Spleen (tissue), 11 donors: ENCODE measurements at regions not wholly inside any gene's neighbourhood (a gene's known extent, or its start where the extent isn't known, plus 50 kb on each side); places are given as distances from the start of the nearest gene placed in this dataset.

ENCODE experiments used
- DNase-seq: peaks from one replicate; pipeline ENCODE4 v3.0.0-alpha.2; 2020
- H3K27ac ChIP-seq, 8 donors: fragments of 200-600 bp; sonication (generic) in 7 of 8; 1 replicate in 4 of 8; 2 replicates in 4 of 8; pipeline versions ENCODE4 v1.5.0 to v1.8.0; 2016 to 2021; ENCODE audit warnings: inconsistent platforms in 4 of 8, mild to moderate bottlenecking in 4 of 8, moderate library complexity in 1 of 8
- H3K27me3 ChIP-seq, 7 donors: fragments of 200-600 bp; sonication (generic) in 6 of 7; replicated peaks in 1 of 7; 1 replicate in 4 of 7; 2 replicates in 3 of 7; pipeline versions ENCODE4 v1.5.0 to v1.8.0; 2016 to 2021; ENCODE audit warnings: inconsistent platforms in 3 of 7, mild to moderate bottlenecking in 1 of 7
- H3K36me3 ChIP-seq, 6 donors: fragments of 200-600 bp; sonication (generic) in 5 of 6; 1 replicate in 4 of 6; 2 replicates in 2 of 6; pipeline versions ENCODE4 v1.5.0 to v1.8.0; 2016 to 2021; ENCODE audit warnings: inconsistent platforms in 2 of 6
- H3K4me1 ChIP-seq, 6 donors: fragments of 200-600 bp; sonication (generic) in 5 of 6; 1 replicate in 3 of 6; 2 replicates in 3 of 6; pipeline versions ENCODE4 v1.5.0 to v1.8.0; 2016 to 2021; ENCODE audit warnings: inconsistent platforms in 3 of 6
- H3K4me3 ChIP-seq, 8 donors: fragments of 200-600 bp; sonication (generic) in 7 of 8; 1 replicate in 4 of 8; 2 replicates in 4 of 8; pipeline versions ENCODE4 v1.5.0 to v1.8.0; 2016 to 2021; ENCODE audit warnings: inconsistent platforms in 4 of 8, mild to moderate bottlenecking in 4 of 8, moderate library complexity in 2 of 8
- H3K9me3 ChIP-seq, 8 donors: fragments of 200-600 bp; sonication (generic) in 7 of 8; 1 replicate in 4 of 8; 2 replicates in 4 of 8; pipeline versions ENCODE4 v1.5.0 to v1.8.0; 2016 to 2021; ENCODE audit warnings: inconsistent platforms in 4 of 8
- POLR2A ChIP-seq, 3 donors: fragments of 450-650 bp; IDR thresholded peaks; one replicate each; pipeline ENCODE4 v1.5.1; 2017; ENCODE audit warnings: antibody characterized with exemption in 3 of 3, mild to moderate bottlenecking in 1 of 3
- POLR2AphosphoS5 ChIP-seq, 3 donors: sonication (generic); formaldehyde crosslinking; IDR thresholded peaks; one replicate each; pipeline ENCODE4 v1.5.1; 2017; ENCODE audit warnings: antibody characterized with exemption in 3 of 3
- WGBS, 5 donors: extraction: QIAGEN DNeasy Blood & Tissue Kit in 3 of 5; methylation state at CpG; one replicate each; pipeline versions ENCODE4 v1.1.5 to v1.1.7; 2013 to 2018; 5-methylcytosine and 5-hydroxymethylcytosine counted together
- intact Hi-C: fragments of 100-400 bp; cut with DNase I; formaldehyde crosslinking; loops from one replicate; pipeline ENCODE4 v1.15.0; 2023; ENCODE audit warnings: low total_unique reads
- TF ChIP-seq, protein P1 (sequence below), 11 experiments: fragments of 200-600 bp in 7 of 11; fragments of 450-650 bp in 4 of 11; sonication (generic) in 4 of 11; IDR thresholded peaks in 8 of 11; conservative IDR thresholded peaks in 3 of 11; 1 replicate in 7 of 11; 2 replicates in 4 of 11; pipeline versions ENCODE4 v1.4.0 to v1.8.0; 2016 to 2021; ENCODE audit warnings: antibody characterized with exemption in 11 of 11, inconsistent platforms in 4 of 11, mild to moderate bottlenecking in 1 of 11
- donor health status: healthy with polysubstance abuse.
- donor health status: DM: no; HTN: no; CAD: no; lungs with moderate emphysema.
- donor health status: DM: no; HTN: no; CAD: no.
- donor health status: Bipolar disorder and iron deficiency.
- donor health status: healthy.
- donor health status: DM: no; HTN: no; CAD: no.
- donor health status: DM: yes; HTN: yes; CAD: no.

DNA sequence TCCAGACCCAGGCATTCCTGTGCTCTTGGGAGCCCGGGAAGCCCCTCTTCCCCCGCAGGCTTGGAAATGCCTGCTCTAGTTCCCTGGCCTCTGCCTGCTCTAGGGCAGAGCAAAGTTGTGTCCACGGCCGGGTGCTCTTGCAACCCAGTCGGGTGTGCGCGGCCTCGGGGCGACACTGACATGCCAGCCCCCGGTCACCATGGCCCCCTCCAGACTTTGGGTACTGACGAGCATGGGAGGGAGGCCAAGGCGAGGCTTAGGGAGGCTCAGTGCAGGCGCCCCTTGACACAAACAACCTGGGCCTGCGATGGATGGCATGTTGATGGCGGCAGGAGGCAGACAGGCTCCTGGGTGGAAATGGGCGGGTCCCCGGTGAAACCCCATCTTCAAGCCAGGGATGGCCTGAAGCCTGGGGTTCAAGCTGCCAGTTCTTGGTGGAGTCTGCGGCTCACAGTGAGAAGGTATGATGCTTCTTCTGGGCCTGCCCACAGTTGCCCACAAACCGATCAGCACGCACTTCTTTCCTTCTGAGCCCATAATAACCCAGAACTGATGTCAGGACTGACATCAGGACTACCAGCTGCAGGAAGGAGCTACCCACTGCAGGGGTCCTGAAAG, 689.9 kb downstream of the DSC3 start:
- no peaks in the 10 kb centered on the region for H3K27me3 ChIP-seq
- no peaks in the 10 kb centered on the region for H3K4me1 ChIP-seq
- intact Hi-C loops, result no loop called here
- no peak for TF ChIP-seq POLR2AphosphoS5 (IDR thresholded peaks at IDR 0.05)
- TF ChIP-seq, protein P1, sequence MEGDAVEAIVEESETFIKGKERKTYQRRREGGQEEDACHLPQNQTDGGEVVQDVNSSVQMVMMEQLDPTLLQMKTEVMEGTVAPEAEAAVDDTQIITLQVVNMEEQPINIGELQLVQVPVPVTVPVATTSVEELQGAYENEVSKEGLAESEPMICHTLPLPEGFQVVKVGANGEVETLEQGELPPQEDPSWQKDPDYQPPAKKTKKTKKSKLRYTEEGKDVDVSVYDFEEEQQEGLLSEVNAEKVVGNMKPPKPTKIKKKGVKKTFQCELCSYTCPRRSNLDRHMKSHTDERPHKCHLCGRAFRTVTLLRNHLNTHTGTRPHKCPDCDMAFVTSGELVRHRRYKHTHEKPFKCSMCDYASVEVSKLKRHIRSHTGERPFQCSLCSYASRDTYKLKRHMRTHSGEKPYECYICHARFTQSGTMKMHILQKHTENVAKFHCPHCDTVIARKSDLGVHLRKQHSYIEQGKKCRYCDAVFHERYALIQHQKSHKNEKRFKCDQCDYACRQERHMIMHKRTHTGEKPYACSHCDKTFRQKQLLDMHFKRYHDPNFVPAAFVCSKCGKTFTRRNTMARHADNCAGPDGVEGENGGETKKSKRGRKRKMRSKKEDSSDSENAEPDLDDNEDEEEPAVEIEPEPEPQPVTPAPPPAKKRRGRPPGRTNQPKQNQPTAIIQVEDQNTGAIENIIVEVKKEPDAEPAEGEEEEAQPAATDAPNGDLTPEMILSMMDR (IDR thresholded peaks at IDR 0.05 in 8 of 11, conservative IDR thresholded peaks at IDR 0.05 in 3 of 11), result no peak
- TF ChIP-seq POLR2A (IDR thresholded peaks at IDR 0.05), result no peak
- H3K27ac ChIP-seq, result no peak overlapping the region
- H3K36me3 ChIP-seq, result no peaks in the 10 kb centered on the region
- peaks cover 0 to 11% (median 5%) of the 10 kb centered on the region in 8 donors for H3K9me3 ChIP-seq
- H3K4me3 ChIP-seq, result no peak overlapping the region
- WGBS, 5 donors, result 92 to 96% (median 93%) methylated on average over 13 to 20 of the region's 20 CpGs
- peak; percentile 61 for DNase-seq

DNA sequence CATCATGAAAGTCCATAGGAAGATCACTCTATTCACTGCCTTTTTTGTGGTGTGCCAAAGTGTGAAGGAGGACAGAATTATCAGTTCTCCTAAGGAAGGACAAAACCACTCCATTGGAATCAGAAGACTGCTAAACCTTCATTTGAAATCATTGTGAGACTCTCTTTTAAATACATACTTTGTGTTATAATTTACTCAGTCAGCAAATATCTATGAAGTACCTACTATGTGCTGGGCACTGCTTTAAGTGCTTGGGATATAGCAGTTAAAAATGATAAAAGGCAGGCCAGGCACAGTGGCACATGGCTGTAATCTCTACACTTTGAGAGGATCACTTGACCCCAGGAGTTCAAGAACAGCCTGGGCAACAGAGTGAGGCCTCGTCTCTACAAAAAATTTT, 692.3 kb downstream of the DSC3 start:
- intact Hi-C loops, result no loop called here
- DNase-seq, result no peak
- H3K27ac ChIP-seq, result no peak overlapping the region
- no peaks in the 10 kb centered on the region for H3K36me3 ChIP-seq
- 43 to 80% (median 46%) methylated on average over 1 of the region's 1 CpG for WGBS, 5 donors
- H3K9me3 ChIP-seq, result peaks cover 0 to 22% (median 12%) of the 10 kb centered on the region in 8 donors
- H3K4me1 ChIP-seq, result no peaks in the 10 kb centered on the region
- H3K27me3 ChIP-seq, result no peaks in the 10 kb centered on the region
- TF ChIP-seq POLR2A (IDR thresholded peaks at IDR 0.05) (no peak), POLR2AphosphoS5 (IDR thresholded peaks at IDR 0.05) (no peak)
- TF ChIP-seq, protein P1 (IDR thresholded peaks at IDR 0.05 in 8 of 11, conservative IDR thresholded peaks at IDR 0.05 in 3 of 11), result no peak
- no peak overlapping the region for H3K4me3 ChIP-seq

DNA sequence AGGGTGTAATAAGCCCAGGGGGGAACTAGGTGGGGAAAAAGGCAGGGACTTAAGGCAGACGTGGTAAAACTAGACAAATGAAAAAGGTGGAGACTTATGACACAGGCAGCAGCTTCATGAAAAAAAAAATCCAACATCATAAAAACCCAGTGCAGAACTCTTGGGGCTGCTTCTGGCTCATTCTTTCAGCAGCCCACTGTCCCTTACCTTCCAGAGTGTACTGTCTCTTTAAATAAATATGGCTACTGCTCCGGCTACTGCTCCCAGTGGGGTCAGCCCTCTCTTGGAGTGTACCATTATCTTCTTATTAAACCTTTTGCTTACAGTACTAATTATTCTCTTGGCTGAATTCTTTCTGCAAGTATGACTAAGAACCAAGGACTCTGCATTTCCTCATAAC, 699.5 kb downstream of the DSC3 start:
- 43 to 79% (median 58%) methylated on average over 2 of the region's 2 CpGs for WGBS, 5 donors
- DNase-seq, result no peak
- H3K4me1 ChIP-seq, result no peaks in the 10 kb centered on the region

DNA sequence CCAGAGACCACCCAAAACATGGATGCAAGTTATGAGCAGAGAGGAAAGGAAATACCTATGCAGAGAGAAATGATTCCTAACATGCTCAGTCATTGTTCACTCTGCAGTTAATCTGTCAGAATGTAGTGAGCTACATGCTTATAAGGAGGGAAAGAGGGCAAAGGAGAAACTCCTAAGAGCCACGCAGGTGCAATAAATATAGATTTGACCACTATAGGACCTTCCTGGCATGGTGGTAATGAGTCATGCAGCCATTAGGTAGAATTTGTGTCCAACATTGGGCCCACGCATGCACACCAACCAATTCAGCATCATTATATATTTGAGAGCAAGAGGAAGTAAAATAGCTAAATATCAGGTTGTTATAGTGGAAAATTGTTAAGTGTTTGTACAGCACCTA, 699.9 kb downstream of the DSC3 start:
- Histone ChIP-seq H3K4me3 (no peak overlapping the region), H3K27ac (no peak overlapping the region), H3K4me1 (no peaks in the 10 kb centered on the region), H3K9me3 (peaks cover 0 to 11% (median 6%) of the 10 kb centered on the region in 8 donors), H3K27me3 (no peaks in the 10 kb centered on the region), H3K36me3 (no peaks in the 10 kb centered on the region)
- no peak for DNase-seq
- intact Hi-C loops, result no loop called here
- TF ChIP-seq, protein P1 (IDR thresholded peaks at IDR 0.05 in 8 of 11, conservative IDR thresholded peaks at IDR 0.05 in 3 of 11), result no peak
- TF ChIP-seq POLR2AphosphoS5 (IDR thresholded peaks at IDR 0.05) (no peak), POLR2A (IDR thresholded peaks at IDR 0.05) (no peak)
- WGBS, 5 donors, result 64 to 76% (median 74%) methylated on average over 2 of the region's 2 CpGs

More for the DNA sequence above, 699.5 kb downstream of the DSC3 start:
- H3K27ac ChIP-seq, result no peak overlapping the region
- intact Hi-C loops, result no loop called here
- H3K4me3 ChIP-seq, result no peak overlapping the region
- no peaks in the 10 kb centered on the region for H3K36me3 ChIP-seq
- no peaks in the 10 kb centered on the region for H3K27me3 ChIP-seq
- TF ChIP-seq POLR2A (IDR thresholded peaks at IDR 0.05) (no peak), POLR2AphosphoS5 (IDR thresholded peaks at IDR 0.05) (no peak)
- TF ChIP-seq, protein P1 (IDR thresholded peaks at IDR 0.05 in 8 of 11, conservative IDR thresholded peaks at IDR 0.05 in 3 of 11), result no peak
- H3K9me3 ChIP-seq, result peaks cover 0 to 15% (median 11%) of the 10 kb centered on the region in 8 donors
